T-cell (primary cell): ENCODE measurements at regions not wholly inside any gene's neighbourhood (a gene's known extent, or its start where the extent isn't known, plus 50 kb on each side); places are given as distances from the start of the nearest gene placed in this dataset.

ENCODE experiments used
- ATAC-seq, 4 experiments: fragments of 200-7000 bp in 3 of 4; fragments of 150-1000 bp in 1 of 4; cut with Tn5 transposase; replicated peaks in 1 of 4; 1 replicate in 3 of 4; 2 replicates in 1 of 4; pipeline ENCODE4 v1.10.0; 2021; ENCODE audit warnings: moderate library complexity in 3 of 4, mild to moderate bottlenecking in 2 of 4, moderate number of reproducible peaks in 1 of 4
- CTCF ChIA-PET, 2 donors: fragments of 300-600 bp; sonication (Branson Sonifier 250); formaldehyde crosslinking; loops; one replicate each; lab custom pipeline; 2022; ENCODE audit warnings: antibody characterized with exemption in 2 of 2; lab: Charles Lee
- POLR2A ChIA-PET, 2 donors: fragments of 300-600 bp; sonication (Branson Sonifier 250); formaldehyde crosslinking; loops; one replicate each; lab custom pipeline; 2022; ENCODE audit warnings: antibody characterized with exemption in 2 of 2; lab: Charles Lee
- DNase-seq, 35 experiments: peaks; one replicate each; pipeline versions ENCODE4 v3.0.0 to v3.0.0-alpha.2; 2013 to 2023
- H3K27ac ChIP-seq: one replicate; pipeline ENCODE4 v1.5.1; 2013; ENCODE audit warnings: low read length
- H3K27me3 ChIP-seq, 2 experiments: replicated peaks in 1 of 2; 1 replicate in 1 of 2; 2 replicates in 1 of 2; pipeline versions ENCODE4 v1.6.1 to v1.7.0; 2013; ENCODE audit warnings: low read length in 1 of 2, mixed read lengths in 1 of 2; ENCODE audit not compliant: control insufficient read depth in 2 of 2, insufficient read depth in 2 of 2; ENCODE audit errors: extremely low read depth in 1 of 2
- H3K36me3 ChIP-seq, 2 donors: 1 replicate in 1 of 2; 2 replicates in 1 of 2; pipeline versions ENCODE4 v1.6.1 to v1.7.0; 2013; ENCODE audit warnings: low read length in 1 of 2; ENCODE audit not compliant: control insufficient read depth in 2 of 2, insufficient read depth in 1 of 2; ENCODE audit errors: extremely low read depth in 1 of 2
- H3K4me1 ChIP-seq, 2 experiments: 1 replicate in 1 of 2; 2 replicates in 1 of 2; pipeline versions ENCODE4 v1.6.1 to v1.7.0; 2013; ENCODE audit warnings: low read length in 2 of 2, mixed read lengths in 1 of 2; ENCODE audit not compliant: insufficient read depth in 2 of 2, control insufficient read depth in 1 of 2; ENCODE audit errors: extremely low read depth in 1 of 2
- H3K4me3 ChIP-seq, 2 donors: 1 replicate in 1 of 2; 2 replicates in 1 of 2; pipeline versions ENCODE4 v1.5.1 to v1.7.0; 2013; ENCODE audit warnings: mild to moderate bottlenecking in 2 of 2, low read length in 1 of 2, moderate library complexity in 1 of 2; ENCODE audit not compliant: control insufficient read depth in 1 of 2; ENCODE audit errors: extremely low read depth in 1 of 2
- H3K9me3 ChIP-seq: 2 replicates; pipeline ENCODE4 v1.7.0; 2013
- H3K27ac Mint-ChIP-seq, 2 donors: one replicate each; pipeline ENCODE4 v1.8.0; 2020 to 2021; ENCODE audit warnings: mild to moderate bottlenecking in 2 of 2, mixed read lengths in 2 of 2
- H3K27me3 Mint-ChIP-seq, 2 donors: one replicate each; pipeline ENCODE4 v1.8.0; 2021 to 2022; ENCODE audit warnings: mixed read lengths in 2 of 2
- H3K36me3 Mint-ChIP-seq: one replicate; pipeline ENCODE4 v1.8.0; 2021; ENCODE audit warnings: mixed read lengths
- H3K4me1 Mint-ChIP-seq, 3 donors: one replicate each; pipeline ENCODE4 v1.8.0; 2020 to 2022; ENCODE audit warnings: mixed read lengths in 3 of 3, mild to moderate bottlenecking in 1 of 3
- H3K4me3 Mint-ChIP-seq, 3 donors: one replicate each; pipeline ENCODE4 v1.8.0; 2020 to 2022; ENCODE audit warnings: mild to moderate bottlenecking in 3 of 3, mixed read lengths in 3 of 3, moderate library complexity in 3 of 3
- H3K9me3 Mint-ChIP-seq, 3 donors: one replicate each; pipeline ENCODE4 v1.8.0; 2020 to 2022; ENCODE audit warnings: mixed read lengths in 3 of 3
- WGBS: methylation state at CpG from one replicate; pipeline ENCODE4 v1.1.5; 2013; ENCODE audit warnings: missing lambda C conversion rate; ENCODE audit not compliant: insufficient coverage; 5-methylcytosine and 5-hydroxymethylcytosine counted together

- H3K27me3 ChIP-seq, result no peaks in the 10 kb centered on the region
- no peak overlapping the region for H3K4me3 ChIP-seq
- ChIA-PET POLR2A (no interaction called here), CTCF (no interaction called here)
- H3K36me3 ChIP-seq, result no peaks in the 10 kb centered on the region
- H3K9me3 ChIP-seq, result no peaks in the 10 kb centered on the region
- ATAC-seq, result no peak
- Mint-ChIP-seq H3K4me1 (no peaks in the 10 kb centered on the region), H3K27me3 (no peaks in the 10 kb centered on the region), H3K27ac (no peak overlapping the region), H3K4me3 (no peak overlapping the region), H3K36me3 (no peaks in the 10 kb centered on the region), H3K9me3 (no peaks in the 10 kb centered on the region)
- 86% methylated on average over 1 of the region's 2 CpGs for WGBS
- no peaks in the 10 kb centered on the region for H3K4me1 ChIP-seq
- no peak for DNase-seq
- no peak overlapping the region for H3K27ac ChIP-seq
Measured at GRCh38 chr2:57776916-57777315, 269.7 kb upstream of the VRK2 start.

GRCh38 chr2:57782587-57782986 lies 264.0 kb upstream of the VRK2 start:
- Mint-ChIP-seq H3K4me3 (no peak overlapping the region), H3K9me3 (no peaks in the 10 kb centered on the region), H3K4me1 (no peaks in the 10 kb centered on the region), H3K36me3 (peaks cover 3% of the 10 kb centered on the region), H3K27ac (no peak overlapping the region), H3K27me3 (no peaks in the 10 kb centered on the region)
- ChIA-PET CTCF (no interaction called here), POLR2A (no interaction called here)
- no peaks in the 10 kb centered on the region for H3K27me3 ChIP-seq
- ATAC-seq (no peak), DNase-seq (no peak)
- H3K9me3 ChIP-seq, result no peaks in the 10 kb centered on the region
- no peaks in the 10 kb centered on the region for H3K36me3 ChIP-seq
- H3K4me1 ChIP-seq, result no peaks in the 10 kb centered on the region
- H3K27ac ChIP-seq, result no peak overlapping the region
- H3K4me3 ChIP-seq, result no peak overlapping the region

- peaks cover 6 to 9% (median 6%) of the 10 kb centered on the region in 3 donors for H3K9me3 Mint-ChIP-seq
- Histone ChIP-seq H3K27ac (no peak overlapping the region), H3K9me3 (no peaks in the 10 kb centered on the region), H3K36me3 (no peaks in the 10 kb centered on the region), H3K27me3 (peaks cover 0 to 3% of the 10 kb centered on the region in 2 experiments), H3K4me1 (no peaks in the 10 kb centered on the region), H3K4me3 (no peak overlapping the region)
- WGBS, result 88% methylated on average over 1 of the region's 2 CpGs
- H3K36me3 Mint-ChIP-seq, result no peaks in the 10 kb centered on the region
- no peaks in the 10 kb centered on the region for H3K4me1 Mint-ChIP-seq
- ATAC-seq, result no peak
- H3K4me3 Mint-ChIP-seq, result no peak overlapping the region
- DNase-seq, result no peak
- ChIA-PET POLR2A (no interaction called here), CTCF (no interaction called here)
- H3K27ac Mint-ChIP-seq, result no peak overlapping the region
- H3K27me3 Mint-ChIP-seq, result peaks cover 0 to 3% of the 10 kb centered on the region in 2 donors
Measured at GRCh38 chr2:57793310-57793709, 253.3 kb upstream of the VRK2 start.

GRCh38 chr2:57796527-57796926 lies 250.1 kb upstream of the VRK2 start:
- Histone ChIP-seq H3K9me3 (no peaks in the 10 kb centered on the region), H3K4me1 (no peaks in the 10 kb centered on the region), H3K4me3 (no peak overlapping the region), H3K27ac (no peak overlapping the region), H3K27me3 (peaks cover 0 to 3% of the 10 kb centered on the region in 2 experiments), H3K36me3 (no peaks in the 10 kb centered on the region)
- WGBS, result no CpG with 5 or more reads among the region's 2 CpGs
- Mint-ChIP-seq H3K36me3 (peaks cover 7% of the 10 kb centered on the region), H3K27ac (no peak overlapping the region), H3K27me3 (peaks cover 0 to 3% of the 10 kb centered on the region in 2 donors), H3K9me3 (peaks cover 9 to 13% (median 12%) of the 10 kb centered on the region in 3 donors), H3K4me3 (no peak overlapping the region), H3K4me1 (no peaks in the 10 kb centered on the region)
- ChIA-PET CTCF (no interaction called here), POLR2A (no interaction called here)
- DNase-seq (no peak), ATAC-seq (no peak)

- ChIA-PET CTCF (no interaction called here), POLR2A (no interaction called here)
- DNase-seq, result no peak
- Histone ChIP-seq H3K4me1 (no peaks in the 10 kb centered on the region), H3K27me3 (peaks cover 0 to 3% of the 10 kb centered on the region in 2 experiments), H3K4me3 (no peak overlapping the region), H3K27ac (no peak overlapping the region), H3K36me3 (no peaks in the 10 kb centered on the region), H3K9me3 (no peaks in the 10 kb centered on the region)
- Mint-ChIP-seq H3K27me3 (peaks cover 0 to 6% of the 10 kb centered on the region in 2 donors), H3K27ac (no peak overlapping the region), H3K9me3 (peaks cover 0 to 20% (median 8%) of the 10 kb centered on the region in 3 donors), H3K36me3 (peaks cover 7% of the 10 kb centered on the region), H3K4me1 (no peaks in the 10 kb centered on the region), H3K4me3 (no peak overlapping the region)
- no peak for ATAC-seq
Measured at GRCh38 chr2:57798346-57798745, 248.3 kb upstream of the VRK2 start.

- Mint-ChIP-seq H3K27ac (no peak overlapping the region), H3K36me3 (peaks cover 7% of the 10 kb centered on the region), H3K4me1 (no peaks in the 10 kb centered on the region), H3K27me3 (peaks cover 0 to 6% of the 10 kb centered on the region in 2 donors), H3K4me3 (no peak overlapping the region), H3K9me3 (peaks cover 0 to 20% (median 8%) of the 10 kb centered on the region in 3 donors)
- CTCF ChIA-PET, result no interaction called here
- Histone ChIP-seq H3K36me3 (no peaks in the 10 kb centered on the region), H3K27ac (no peak overlapping the region), H3K4me1 (no peaks in the 10 kb centered on the region), H3K9me3 (no peaks in the 10 kb centered on the region), H3K4me3 (no peak overlapping the region), H3K27me3 (no peaks in the 10 kb centered on the region)
- 98% methylated on average over 7 of the region's 14 CpGs for WGBS
- ATAC-seq (no peak), DNase-seq (no peak)
- POLR2A ChIA-PET, result no interaction called here
Measured at GRCh38 chr2:57802243-57802642, 244.4 kb upstream of the VRK2 start.

GRCh38 chr2:57804971-57805370 lies 241.6 kb upstream of the VRK2 start:
- POLR2A ChIA-PET, result no interaction called here
- DNase-seq, result no peak

More at GRCh38 chr2:57804971-57805370, 241.6 kb upstream of the VRK2 start:
- Histone ChIP-seq H3K4me1 (no peaks in the 10 kb centered on the region), H3K4me3 (no peak overlapping the region), H3K27me3 (no peaks in the 10 kb centered on the region), H3K36me3 (no peaks in the 10 kb centered on the region), H3K27ac (no peak overlapping the region), H3K9me3 (no peaks in the 10 kb centered on the region)
- no peaks in the 10 kb centered on the region for H3K36me3 Mint-ChIP-seq
- ATAC-seq, result no peak
- no CpG with 5 or more reads among the region's 2 CpGs for WGBS
- peaks cover 0 to 6% of the 10 kb centered on the region in 2 donors for H3K27me3 Mint-ChIP-seq
- no peak overlapping the region for H3K4me3 Mint-ChIP-seq
- H3K4me1 Mint-ChIP-seq, result no peaks in the 10 kb centered on the region
- CTCF ChIA-PET, result interaction anchor here in 1 of 2 donors (0.6 kb wide), 1 partner anchor 979 kb away, joined by 4 read pairs; no protein-coding TSS in a partner anchor
- H3K9me3 Mint-ChIP-seq, result peaks cover 0 to 10% (median 0%) of the 10 kb centered on the region in 3 donors
- no peak overlapping the region for H3K27ac Mint-ChIP-seq
